Cardiac muscle cell (in vitro differentiated cells and primary cell): ENCODE measurements at regions not wholly inside any gene's neighbourhood (a gene's known extent, or its start where the extent isn't known, plus 50 kb on each side); places are given as distances from the start of the nearest gene placed in this dataset.

Source experiments
- DNase-seq, 2 donors: peaks; one replicate each; pipeline versions ENCODE4 v3.0.0 to v3.0.0-alpha.2; 2010 to 2017; ENCODE audit warnings: low read depth in 1 of 2, low spot score in 1 of 2
- H3K27ac ChIP-seq: fragments of 200-600 bp; sonication (generic); 2 replicates; pipeline ENCODE4 v1.5.1; 2016
- H3K27me3 ChIP-seq: fragments of 200-600 bp; sonication (generic); 2 replicates; pipeline ENCODE4 v1.6.0; 2016; ENCODE audit warnings: control low read depth
- H3K36me3 ChIP-seq: fragments of 200-600 bp; sonication (generic); 2 replicates; pipeline ENCODE4 v1.5.1; 2016; ENCODE audit warnings: control low read depth
- H3K4me1 ChIP-seq: fragments of 200-600 bp; sonication (generic); 2 replicates; pipeline ENCODE4 v1.8.1; 2017; ENCODE audit warnings: low read depth, mild to moderate bottlenecking, mixed run types
- H3K4me3 ChIP-seq: fragments of 200-600 bp; sonication (generic); 2 replicates; pipeline ENCODE4 v1.5.1; 2016; ENCODE audit warnings: mild to moderate bottlenecking
- H3K9me3 ChIP-seq: fragments of 200-600 bp; sonication (generic); 2 replicates; pipeline ENCODE4 v1.5.1; 2017; ENCODE audit warnings: low read depth, mild to moderate bottlenecking, control low read depth
- TF ChIP-seq, protein P1 (sequence below): IDR thresholded peaks from 2 replicates; pipeline ENCODE4 v1.5.1; 2012; ENCODE audit warnings: low read depth, mild to moderate bottlenecking, low read length

DNA sequence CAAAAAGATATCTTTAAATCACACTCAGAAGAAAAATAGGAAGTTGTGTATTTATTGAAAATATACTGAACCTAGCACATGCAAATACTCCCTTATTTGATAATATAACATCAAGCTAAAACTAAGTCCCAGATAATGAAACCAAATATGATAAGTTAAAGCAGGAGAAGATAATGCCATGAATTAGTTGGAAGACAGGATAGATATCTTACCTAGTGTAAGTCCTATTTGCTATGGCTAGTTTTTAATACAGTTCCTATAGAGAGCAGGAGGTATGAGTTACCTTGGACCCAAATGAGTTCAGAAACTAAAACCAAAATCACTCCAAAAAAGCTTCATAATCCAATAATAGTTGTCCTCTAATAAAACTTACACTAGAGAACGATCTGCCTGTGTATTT, 1407.1 kb upstream of the MIR17HG start:
- TF ChIP-seq, protein P1, sequence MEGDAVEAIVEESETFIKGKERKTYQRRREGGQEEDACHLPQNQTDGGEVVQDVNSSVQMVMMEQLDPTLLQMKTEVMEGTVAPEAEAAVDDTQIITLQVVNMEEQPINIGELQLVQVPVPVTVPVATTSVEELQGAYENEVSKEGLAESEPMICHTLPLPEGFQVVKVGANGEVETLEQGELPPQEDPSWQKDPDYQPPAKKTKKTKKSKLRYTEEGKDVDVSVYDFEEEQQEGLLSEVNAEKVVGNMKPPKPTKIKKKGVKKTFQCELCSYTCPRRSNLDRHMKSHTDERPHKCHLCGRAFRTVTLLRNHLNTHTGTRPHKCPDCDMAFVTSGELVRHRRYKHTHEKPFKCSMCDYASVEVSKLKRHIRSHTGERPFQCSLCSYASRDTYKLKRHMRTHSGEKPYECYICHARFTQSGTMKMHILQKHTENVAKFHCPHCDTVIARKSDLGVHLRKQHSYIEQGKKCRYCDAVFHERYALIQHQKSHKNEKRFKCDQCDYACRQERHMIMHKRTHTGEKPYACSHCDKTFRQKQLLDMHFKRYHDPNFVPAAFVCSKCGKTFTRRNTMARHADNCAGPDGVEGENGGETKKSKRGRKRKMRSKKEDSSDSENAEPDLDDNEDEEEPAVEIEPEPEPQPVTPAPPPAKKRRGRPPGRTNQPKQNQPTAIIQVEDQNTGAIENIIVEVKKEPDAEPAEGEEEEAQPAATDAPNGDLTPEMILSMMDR = no peak
- Histone ChIP-seq H3K9me3 (no peaks in the 10 kb centered on the region), H3K4me1 (no peaks in the 10 kb centered on the region), H3K36me3 (no peaks in the 10 kb centered on the region), H3K27me3 (no peaks in the 10 kb centered on the region), H3K4me3 (no peak overlapping the region), H3K27ac (no peak overlapping the region)
- no peak for DNase-seq

DNA sequence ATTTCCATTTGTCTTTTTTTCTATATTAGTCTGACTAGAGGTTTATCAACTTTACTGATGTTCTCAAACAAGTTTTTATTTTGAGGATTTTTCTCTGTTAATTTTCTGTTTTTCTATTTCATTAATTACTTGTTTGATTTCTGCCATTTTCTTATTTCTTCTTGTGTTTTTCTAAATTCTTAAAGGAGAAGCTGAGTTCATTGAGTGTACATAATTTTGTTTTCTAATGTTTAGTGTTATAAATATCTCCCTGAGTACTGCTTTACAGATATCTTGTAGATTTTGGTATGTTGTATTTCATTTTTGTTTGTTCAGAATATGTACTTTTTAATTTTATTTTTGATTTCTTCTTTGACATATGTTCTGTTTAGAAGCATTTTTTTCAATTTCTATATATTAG, 1404.3 kb upstream of the MIR17HG start:
- Histone ChIP-seq H3K36me3 (no peaks in the 10 kb centered on the region), H3K4me3 (no peak overlapping the region), H3K27ac (no peak overlapping the region), H3K27me3 (no peaks in the 10 kb centered on the region), H3K4me1 (no peaks in the 10 kb centered on the region), H3K9me3 (no peaks in the 10 kb centered on the region)
- DNase-seq = no peak
- TF ChIP-seq, protein P1 = no peak

DNA sequence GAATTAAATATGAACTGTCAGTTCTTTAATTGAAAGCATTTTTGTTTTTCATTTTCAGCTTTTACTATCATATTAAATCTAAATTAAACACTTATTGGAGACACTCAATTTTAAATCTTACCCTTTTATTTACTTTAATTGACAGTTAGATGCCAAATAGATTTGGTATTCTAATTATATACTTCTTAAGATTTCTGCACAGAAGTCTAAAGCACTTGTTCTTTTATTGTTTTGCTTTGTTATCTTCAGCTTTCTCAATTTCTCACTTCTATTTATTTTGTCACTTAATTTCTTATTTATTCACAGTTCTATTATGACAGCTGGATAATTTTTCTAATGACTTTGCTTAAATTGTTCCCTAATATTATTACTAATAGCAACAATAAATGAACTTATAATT, 1397.3 kb upstream of the MIR17HG start:
- no peaks in the 10 kb centered on the region for H3K4me1 ChIP-seq
- DNase-seq = no peak
- no peaks in the 10 kb centered on the region for H3K9me3 ChIP-seq
- no peak overlapping the region for H3K4me3 ChIP-seq
- TF ChIP-seq, protein P1 = no peak
- H3K27me3 ChIP-seq = no peaks in the 10 kb centered on the region
- no peaks in the 10 kb centered on the region for H3K36me3 ChIP-seq
- H3K27ac ChIP-seq = no peak overlapping the region

DNA sequence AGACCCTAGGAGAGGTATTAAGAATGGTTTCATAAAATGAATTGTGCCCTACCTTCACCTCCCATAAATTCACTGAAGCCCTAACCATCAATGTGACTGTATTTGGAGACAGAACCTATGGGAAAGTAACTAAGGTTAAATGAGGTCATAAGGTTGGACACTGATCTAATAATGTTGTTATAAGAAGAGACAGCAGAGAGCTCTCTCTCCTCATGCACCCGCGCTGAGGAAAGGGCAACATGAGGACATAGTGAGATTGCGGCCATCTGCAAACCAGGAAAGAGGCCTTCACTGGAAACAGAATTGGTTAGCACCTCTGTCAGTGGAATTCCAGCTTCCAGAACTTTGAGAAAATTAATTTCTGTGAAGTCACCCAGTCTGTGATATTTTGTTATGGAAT, 1396.1 kb upstream of the MIR17HG start:
- H3K4me1 ChIP-seq = no peaks in the 10 kb centered on the region
- TF ChIP-seq, protein P1 = no peak
- H3K9me3 ChIP-seq = no peaks in the 10 kb centered on the region
- DNase-seq = no peak
- H3K4me3 ChIP-seq = no peak overlapping the region
- no peaks in the 10 kb centered on the region for H3K36me3 ChIP-seq
- H3K27ac ChIP-seq = no peak overlapping the region
- H3K27me3 ChIP-seq = no peaks in the 10 kb centered on the region

DNA sequence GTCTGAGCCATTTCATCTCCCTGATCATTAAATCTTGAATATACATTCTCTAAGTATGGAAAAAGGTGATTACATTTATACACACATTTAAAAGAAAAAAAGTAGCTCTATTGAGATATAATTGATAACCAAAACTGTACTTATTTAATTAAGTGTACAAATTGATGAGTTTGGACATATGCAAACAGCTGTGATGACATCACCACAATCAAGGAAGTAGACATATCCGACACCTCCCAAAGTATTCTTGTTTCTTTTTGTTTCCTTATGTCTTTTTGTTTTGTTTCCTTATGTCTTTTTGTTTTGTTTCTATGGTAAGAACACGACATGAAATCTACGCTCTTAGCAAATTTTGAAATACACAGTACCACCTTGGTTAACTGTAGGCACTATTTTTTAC, 1393.9 kb upstream of the MIR17HG start:
- TF ChIP-seq, protein P1 = no peak
- H3K4me1 ChIP-seq = no peaks in the 10 kb centered on the region
- DNase-seq = no peak
- H3K9me3 ChIP-seq = no peaks in the 10 kb centered on the region
- H3K27me3 ChIP-seq = no peaks in the 10 kb centered on the region
- no peak overlapping the region for H3K4me3 ChIP-seq
- no peaks in the 10 kb centered on the region for H3K36me3 ChIP-seq
- no peak overlapping the region for H3K27ac ChIP-seq

DNA sequence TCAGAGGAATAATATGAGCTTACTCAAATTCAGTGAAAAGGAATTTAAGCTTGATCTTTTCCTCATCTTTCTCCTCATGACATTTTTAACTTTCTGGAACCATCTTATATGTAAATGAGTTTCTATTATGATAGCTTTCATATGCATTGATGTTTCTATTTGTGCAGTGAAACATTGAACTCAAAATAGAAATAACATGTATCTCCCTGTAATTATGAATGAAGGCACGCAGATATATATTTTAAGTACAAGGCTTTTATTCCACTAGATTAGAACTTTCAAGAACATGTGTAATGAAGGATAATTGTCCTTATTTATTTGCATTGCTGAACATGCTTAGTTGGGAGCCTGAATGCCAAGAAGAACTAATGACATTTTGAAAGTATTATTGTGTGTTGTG, 1391.7 kb upstream of the MIR17HG start:
- H3K36me3 ChIP-seq = no peaks in the 10 kb centered on the region
- no peak overlapping the region for H3K27ac ChIP-seq
- TF ChIP-seq, protein P1 = no peak
- H3K4me1 ChIP-seq = no peaks in the 10 kb centered on the region
- no peak for DNase-seq
- H3K4me3 ChIP-seq = no peak overlapping the region
- no peaks in the 10 kb centered on the region for H3K9me3 ChIP-seq
- no peaks in the 10 kb centered on the region for H3K27me3 ChIP-seq
